ENCODE measurements at regions not wholly inside any gene's neighbourhood (a gene's known extent, or its start where the extent isn't known, plus 50 kb on each side); places are given as distances from the start of the nearest gene placed in this dataset.
"Not testable (repeated sequence)": the region's sequence is repeated elsewhere in the genome, so short reads cannot be mapped to it uniquely, and the experiment has no call there.

DNA sequence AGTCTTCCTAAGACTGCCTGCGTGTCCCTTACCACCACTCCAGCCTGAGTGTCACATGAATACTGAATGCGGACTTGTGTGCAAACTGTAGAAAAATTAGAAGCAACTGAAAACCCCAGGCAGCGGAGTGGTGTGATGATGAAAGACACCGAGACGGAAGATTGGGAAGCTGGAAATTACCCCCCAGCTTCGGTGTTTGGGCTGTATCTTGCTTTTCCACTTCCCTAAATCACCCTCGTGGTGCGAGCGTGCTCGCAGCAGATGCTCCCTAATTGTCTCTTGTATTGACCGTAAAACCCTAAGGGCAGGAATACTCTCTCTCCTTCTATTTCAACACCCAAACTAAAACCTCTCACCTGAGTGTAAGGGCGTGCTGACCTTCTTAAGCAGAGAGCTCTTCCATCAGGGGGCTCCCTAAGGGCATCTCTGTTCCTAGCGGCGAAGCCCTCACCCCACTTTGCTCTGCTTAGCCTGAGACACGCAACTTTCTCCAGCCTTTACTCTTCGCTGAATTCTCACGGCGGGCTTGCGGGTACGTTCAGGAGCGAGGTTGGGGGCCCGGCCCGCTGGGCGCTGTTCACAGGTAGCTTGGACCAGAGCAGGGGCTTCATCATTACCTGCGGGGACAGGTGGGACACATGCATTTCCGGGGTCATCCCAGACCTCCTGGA is 62.4 kb downstream of the CRYBB2 start:
- no peak for DNase-seq

DNA sequence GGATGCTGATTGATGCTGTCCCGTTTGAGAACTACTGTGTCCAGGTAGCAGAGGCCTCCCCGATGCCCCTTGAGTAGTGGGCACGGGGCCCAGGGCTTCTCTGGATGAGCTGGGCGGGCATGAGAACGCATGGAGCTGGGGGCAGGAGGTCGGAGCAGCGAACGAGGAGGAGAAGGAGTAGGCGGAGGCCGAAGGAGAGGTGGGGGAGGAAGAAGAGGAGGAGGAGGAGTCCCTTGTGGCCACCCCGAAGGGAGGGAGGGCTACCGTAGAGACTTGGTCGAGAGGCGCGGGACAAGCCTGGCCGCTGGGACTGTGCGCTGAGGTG is 62.9 kb downstream of the CRYBB2 start:
- no peak for DNase-seq

DNA sequence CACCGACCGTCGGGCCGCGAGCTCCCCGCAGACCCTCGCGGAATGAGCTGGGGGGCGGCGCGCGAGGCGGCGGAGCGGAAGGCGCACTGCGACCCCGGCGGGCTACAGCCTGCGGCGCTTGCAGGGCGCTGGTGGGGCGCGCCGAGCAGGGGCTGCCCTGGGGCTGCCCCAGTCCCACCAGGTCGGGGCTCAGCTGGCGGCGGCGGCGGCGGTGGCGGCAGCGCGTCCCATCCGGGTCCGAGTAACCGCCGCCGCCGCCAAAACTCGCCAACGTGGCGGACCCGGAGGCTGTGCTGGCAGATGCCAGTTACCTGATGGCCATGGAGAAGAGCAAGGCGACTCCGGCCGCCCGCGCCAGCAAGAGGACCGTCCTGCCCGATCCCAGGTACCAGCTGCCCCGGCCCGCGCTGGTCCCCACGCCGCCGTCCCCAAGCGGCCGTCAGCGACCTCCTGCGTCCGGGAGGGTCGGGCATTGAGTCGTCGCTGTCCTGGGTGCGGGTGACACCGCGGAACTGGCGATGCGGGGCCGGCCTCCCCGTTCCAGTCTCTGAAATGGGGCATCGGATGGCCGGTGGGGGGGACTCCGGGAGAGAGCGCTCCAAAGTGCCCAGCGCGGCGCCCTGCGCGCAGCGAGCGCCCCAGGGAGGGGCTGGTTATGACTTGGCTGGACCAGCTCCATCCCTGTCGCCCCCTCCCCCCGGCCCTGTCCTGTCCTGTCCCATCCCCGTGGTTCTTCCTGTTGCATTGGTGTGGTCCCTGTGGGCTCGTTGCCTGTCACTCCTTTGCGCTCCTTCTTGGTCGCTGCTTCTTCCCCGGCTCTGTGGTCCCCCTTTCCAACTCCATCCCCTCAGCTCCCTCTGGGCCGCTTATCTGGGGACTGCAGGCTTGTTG is 63.5 kb downstream of the CRYBB2 start:
- no peak for DNase-seq

DNA sequence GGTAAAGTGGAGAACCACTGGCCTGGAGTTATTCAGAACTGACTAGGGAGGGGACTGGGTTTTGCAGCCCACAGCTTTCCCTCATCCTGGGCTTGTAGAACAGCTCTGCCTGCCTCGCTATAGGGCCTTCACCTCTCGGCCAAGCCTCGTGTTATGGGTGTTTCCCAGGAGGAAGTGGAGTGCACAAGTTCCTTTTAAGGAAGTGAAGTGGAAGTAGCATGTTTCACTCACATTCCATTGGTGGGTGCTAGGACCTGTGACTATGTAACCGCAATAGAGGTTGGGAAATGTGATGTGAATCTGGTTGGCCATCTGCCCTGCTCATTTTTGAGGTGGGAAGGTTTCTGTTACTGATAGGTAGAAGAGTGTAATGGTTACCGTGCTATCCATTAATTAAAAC is 69.0 kb downstream of the CRYBB2 start:
- DNase-seq, result not testable (repeated sequence)

DNA sequence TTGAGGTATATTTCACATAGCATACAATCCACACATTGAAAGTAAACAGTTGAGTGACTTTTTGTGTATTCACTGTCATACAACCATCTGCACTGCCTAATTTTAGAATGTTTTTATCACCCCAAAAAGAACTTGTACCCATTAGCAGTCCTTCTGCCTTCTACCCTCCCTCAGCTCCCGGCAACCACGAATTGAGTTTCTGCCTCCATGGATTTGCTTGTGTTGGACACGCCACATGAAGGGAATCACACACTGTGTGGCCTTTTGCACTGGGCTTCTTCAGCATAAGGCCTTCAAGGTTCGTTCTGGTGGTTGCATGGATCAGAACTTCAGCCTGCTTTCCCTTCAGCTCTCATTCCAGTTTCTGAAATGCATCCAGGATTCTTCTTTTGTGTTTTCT is 82.5 kb downstream of the CRYBB2 start:
- not testable (repeated sequence) for DNase-seq

DNA sequence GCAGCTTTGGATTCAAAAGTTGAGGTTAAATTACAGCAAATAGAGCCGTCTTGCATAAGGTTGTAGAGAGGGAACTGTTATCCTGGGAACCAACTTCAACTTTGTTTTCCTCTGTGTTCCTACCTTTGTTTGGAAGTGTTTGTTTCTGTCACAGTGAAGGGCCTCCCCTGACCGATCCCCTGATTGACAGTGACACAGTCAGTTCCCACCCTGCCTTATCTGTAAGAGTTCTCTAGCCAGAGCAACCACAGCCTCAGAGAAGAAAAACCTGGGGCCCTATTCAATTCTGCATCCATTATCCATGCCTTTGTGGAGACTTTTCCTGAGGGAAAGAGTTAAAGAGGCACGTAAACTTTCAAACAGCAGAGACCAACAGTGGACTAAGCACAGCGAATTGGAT is 90.1 kb downstream of the CRYBB2 start:
- DNase-seq, result not testable (repeated sequence)

DNA sequence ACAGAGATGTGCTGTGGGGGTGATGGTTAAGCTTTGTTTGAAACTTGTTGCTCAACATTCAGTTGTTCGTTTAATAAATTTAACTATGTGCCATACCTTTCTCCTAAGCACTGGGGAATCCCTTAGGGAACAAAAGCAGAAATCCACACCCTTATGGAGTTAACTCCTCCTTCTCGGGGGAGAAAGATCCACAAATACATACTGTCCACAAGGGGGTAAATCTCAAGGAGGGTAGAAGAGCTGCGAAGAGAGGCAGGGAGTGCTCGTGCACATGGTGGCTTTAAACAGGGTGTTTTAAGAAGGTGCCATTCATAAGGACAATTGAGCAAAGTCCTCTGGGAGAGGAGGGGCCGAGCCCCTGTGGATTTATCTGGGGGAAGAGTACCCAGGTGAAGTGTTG is 92.5 kb downstream of the CRYBB2 start:
- not testable (repeated sequence) for DNase-seq

DNA sequence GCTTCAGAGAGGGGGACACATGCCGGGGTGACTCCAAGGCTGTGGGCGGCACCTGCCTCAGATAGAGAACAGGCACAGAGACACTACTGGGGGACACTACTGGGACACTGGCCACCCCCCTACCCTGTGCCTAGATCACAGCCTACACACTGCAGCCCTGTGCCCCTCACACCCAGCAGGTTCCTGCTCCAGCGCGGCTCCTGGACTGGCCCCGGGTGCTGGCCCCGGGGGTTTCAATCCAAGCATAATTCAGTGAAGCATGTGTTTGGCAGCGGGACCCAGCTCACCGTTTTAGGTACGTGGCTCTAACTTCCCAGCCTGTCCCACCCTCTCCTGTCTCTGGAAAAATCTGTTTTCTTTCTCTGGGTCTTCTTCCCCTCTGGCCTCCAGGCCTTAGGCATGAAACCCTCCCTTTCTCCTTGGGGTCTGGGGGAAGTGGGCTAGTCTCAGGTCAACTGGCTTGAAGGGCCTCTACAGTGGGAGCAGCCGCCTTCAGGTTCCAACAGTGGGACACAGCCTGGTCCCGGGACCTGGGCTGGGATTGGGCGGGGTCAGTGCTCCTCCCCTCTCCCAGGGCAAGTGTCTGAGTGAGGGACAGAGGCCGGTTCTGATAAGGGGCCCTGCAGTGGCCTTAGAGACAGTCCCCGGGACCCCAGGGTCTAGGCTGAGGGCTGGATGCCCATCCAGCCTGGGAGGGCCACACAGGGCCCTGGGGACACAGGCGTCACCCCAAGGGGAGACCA is 98.8 kb downstream of the CRYBB2 start:
- DNase-seq, result no peak

DNA sequence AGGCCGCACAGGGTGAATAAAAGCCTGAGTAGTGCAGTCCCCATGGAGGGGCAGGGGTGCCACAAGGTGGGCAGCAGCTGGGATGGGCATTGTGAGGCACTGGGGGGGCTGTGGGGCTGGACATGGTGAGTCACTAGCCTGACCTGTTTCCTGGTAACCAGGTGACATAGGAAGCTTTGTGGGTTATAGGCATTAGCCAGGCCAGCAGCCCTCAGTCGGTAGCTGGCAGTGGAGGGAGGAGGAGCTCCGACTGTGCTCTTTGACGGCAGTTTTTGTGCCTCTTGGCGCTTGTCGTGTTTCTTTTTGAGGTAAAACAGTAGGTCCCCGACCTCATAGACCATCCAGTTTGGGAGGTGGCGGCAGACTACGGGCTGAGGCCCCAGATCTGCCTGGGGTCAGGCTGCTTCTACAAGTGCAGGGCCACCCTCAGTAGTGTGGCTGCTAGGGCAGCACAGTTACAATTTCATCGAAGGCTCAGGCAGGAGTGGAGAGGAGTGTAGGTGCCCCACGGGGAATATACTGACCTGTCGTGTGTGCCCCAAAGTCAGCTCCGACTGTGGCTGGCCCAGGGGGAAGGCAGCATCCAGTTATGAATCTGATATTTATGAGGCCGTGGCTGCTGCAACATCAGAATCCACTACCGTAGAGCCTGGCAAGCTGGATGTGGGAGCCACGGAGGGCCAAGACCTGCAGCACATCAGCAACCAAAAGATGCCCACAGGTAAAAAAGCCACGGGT is 107.7 kb downstream of the CRYBB2 start:
- no peak for DNase-seq

DNA sequence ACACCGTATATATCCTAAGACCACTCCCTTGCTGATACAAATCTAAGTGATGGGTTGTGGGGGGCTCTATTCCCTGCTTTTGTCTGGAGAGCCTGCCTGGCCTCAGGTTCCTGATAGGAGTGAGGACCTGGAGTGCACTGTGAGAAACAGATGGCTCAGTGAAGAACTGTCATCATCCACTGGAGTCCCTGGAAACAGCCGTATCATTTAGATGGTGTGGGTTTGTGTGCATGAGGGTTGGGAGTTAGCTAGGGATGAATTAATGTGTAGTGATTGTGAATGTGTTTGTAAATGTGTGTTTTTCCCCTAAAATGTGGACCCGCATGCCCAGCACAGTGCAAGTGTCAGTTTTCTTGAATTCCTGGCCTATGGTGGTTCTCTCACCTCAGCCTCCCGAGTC is 111.6 kb downstream of the CRYBB2 start:
- DNase-seq, result no peak

DNA sequence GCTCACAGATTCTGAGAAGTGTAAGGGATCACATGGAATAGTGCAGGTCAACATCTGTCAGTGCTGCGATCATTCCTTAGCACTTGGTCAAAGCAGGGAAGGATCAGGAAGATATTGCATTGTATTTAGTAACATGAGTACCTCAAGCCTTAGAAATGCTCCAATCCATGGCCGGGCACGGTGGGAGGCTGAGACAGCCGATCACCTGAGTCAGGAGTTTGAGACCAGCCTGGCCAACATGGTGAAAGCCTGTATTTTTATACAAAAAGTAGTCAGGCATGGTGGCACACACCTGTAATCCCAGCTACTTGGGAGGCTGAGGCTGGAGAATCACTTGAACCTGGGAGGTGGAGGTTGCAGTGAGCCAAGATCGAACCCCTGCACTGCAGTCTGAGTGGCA is 112.5 kb downstream of the CRYBB2 start:
- DNase-seq, result not testable (repeated sequence)

DNA sequence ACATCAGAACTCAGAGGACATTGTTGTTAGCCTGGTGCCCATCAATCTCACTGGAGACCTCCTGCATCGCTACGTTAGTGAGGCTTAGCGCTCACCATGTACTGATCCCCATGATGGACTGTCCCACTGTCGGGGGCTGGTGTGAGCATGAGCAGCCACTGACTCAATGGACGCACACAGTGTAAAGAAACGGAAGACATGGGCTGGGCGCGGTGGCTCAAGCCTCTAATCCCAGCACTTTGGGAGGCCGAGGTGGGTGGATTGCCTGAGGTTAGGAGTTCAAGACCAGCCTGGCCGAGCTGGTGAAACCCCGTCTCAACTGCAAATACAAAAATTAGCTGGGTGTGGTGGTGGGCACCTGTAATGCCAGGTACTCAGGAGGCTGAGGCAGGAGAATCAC is 112.9 kb downstream of the CRYBB2 start:
- DNase-seq, result no peak

DNA sequence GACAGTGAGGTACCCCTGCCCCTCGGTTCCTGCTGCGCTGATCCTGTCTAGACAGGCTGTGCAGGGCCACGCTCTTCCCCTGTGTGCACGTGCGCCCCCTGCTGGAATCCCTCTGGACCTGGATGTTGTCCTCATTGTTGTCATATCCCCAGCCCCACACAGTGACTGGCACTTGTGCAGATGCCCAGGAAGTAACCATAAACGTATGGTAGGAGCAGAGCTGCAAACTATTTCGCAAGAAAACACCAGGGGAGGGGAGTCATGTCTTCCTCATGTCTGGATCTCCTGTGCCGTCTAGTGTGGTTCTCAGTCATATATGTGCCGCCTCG is 114.7 kb downstream of the CRYBB2 start:
- DNase-seq, result peak; percentile 49 to 79

DNA sequence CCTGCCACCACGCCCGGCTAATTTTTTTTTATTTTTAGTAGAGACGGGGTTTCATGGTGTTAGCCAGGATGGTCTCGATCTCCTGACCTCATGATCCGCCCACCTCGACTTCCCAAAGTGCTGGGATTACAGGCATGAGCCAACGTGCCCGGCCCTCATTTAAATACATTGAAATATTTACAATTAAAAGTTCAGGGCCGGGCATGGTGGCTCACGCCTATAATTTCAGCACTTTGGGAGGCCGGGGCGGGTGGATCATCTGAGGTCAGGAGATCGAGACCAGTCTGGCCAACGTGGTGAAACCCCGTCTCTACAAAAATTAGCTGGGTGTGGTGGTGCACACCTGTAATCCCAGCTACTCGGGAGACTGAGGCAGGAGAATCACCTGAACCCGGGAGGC is 115.2 kb downstream of the CRYBB2 start:
- DNase-seq, result not testable (repeated sequence)

DNA sequence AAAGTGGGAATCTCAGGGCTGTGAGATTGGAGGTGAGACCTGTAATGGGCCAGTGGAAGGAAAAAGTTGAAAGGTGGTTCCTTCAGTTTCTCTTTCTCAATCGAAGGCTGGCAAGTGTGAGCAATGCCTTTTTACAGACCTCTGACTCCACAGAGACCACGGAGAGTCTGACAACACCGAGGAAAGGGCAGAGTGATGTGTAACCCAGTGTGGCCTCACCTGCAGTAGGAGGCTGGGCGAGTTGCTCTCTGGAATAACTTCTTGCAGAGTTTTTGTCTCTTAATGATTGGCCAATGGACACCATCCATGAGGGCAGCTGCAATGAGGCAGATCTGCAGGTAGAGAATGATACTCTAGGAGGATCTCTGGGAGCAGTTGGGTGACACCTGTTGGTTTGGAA is 115.8 kb downstream of the CRYBB2 start:
- DNase-seq, result not testable (repeated sequence)

DNA sequence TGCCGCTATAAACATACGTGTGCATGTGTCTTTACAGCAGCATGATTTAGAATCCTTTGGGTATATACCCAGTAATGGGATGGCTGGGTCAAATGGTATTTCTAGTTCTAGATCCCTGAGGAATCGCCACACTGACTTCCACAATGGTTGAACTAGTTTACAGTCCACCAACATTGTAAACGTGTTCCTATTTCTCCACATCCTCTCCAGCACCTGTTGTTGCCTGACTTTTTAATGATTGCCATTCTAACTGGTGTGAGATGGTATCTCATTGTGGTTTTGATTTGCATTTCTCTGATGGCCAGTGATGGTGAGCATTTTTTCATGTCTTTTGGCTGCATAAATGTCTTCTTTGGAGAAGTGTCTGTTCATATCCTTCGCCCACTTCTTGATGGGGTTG is 121.1 kb downstream of the CRYBB2 start:
- DNase-seq, result not testable (repeated sequence)

DNA sequence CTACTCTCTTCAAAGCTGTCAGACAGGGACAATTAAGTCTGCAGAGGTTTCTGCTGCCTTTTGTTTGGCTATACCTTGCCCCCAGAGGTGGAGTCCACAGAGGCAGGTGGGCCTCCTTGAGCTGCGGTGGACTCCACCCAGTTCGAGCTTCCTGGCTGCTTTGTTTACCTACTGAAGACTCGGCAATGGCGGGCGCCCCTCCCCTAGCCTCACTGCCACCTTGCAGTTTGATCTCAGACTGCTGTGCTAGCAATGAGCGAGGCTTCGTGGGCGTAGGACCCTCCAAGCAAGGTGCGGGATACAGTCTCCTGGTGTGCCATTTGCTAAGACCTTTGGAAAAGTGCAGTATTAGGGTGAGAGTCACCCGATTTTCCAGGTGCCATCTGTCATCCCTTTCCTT is 124.9 kb downstream of the CRYBB2 start:
- DNase-seq, result not testable (repeated sequence)

DNA sequence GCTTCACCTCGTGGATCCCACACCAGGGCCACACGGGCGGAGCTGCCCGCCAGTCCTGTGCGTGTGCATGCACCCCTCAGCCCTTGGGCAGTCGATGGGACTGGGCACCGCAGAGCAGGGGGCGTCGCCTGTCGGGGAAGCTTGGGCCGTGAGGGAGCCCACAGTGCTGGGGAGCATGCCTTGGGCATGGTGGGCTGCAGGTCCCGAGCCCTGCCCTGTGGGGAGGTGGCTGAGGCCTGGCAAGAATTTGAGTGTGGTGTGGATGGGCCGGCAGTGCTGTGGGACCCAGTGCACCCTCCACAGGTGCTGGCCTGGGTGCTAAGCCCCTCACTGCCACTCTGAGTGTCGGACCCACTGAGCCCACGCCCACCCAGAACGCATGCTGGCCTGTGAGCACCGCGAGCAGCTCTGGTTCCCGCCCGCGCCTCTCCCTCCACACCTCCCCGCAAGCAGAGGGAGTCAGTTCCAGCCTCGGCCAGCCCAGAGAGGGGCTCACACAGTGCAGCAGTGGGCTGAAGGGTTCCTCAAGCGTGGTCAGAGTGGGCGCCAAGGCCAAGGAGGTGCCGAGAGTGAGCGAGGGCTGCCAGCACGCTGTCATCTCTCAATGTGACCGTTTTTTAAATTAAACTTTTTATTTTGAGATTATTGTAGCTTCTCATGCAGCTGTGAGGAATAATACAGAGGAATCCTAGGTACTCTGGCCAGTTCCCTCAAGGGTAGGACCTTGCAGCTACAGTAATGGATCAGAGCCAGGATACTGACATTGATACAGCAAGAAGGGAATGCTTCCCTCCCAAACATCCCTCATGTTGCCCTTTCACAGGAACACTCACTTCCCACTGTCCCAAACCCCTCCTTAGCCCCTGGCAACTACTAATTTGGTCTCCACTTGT is 127.7 kb downstream of the CRYBB2 start:
- no peak for DNase-seq

DNA sequence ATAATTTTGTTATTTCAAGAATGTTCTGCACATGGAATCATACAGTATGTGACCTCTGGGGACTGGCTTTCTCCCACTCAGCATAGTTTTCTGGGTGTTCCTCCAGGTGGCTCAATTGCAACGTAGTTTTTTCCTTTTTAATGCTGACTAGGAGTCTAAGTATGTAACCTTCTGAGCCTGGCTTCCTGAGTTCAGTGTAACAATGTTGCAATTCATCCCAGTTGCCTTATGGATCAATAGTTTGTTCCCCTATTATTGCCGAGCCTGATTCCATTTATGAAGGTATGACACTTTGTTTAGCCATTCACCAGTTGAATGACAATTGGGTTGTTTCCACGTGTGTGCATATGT is 128.3 kb downstream of the CRYBB2 start:
- DNase-seq, result no peak

DNA sequence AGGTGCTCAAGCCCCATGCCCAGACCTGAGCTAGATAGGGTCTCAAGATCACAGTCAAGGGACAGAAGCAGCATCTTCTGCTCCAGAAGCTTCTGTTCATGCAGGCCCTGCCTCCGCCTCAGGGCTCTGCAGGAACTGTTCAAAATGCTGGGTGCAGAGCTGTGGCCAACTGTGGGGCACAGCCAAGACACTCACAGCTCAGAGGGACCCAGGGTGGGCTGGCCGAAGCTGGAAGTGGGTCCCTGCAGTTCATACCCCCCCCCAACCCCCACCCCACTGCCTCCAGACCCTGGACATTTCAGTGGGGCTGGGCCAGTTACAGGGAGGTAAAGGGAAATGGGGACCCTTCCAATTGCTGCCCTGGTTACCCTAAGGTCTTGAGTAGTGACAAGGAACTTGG is 129.0 kb downstream of the CRYBB2 start:
- no peak for DNase-seq

DNA sequence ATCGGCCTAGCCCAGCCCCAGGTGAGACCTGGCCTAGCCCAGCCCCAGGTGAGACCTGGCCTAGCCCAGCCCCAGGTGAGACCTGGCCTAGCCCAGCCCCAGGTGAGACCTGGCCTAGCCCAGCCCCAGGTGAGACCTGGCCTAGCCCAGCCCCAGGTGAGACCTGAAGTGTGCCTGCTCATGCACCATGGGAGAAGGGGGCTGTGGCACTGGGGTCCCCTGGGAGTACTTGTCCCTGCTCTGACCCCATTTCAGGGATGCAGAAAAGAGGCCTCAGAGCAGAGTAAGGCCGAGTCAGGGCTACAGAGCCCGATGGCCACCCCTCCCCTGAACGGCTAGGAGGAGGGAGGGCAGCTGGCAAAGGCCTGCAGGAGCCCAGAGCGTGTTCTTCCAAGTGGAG is 129.6 kb downstream of the CRYBB2 start:
- not testable (repeated sequence) for DNase-seq

DNA sequence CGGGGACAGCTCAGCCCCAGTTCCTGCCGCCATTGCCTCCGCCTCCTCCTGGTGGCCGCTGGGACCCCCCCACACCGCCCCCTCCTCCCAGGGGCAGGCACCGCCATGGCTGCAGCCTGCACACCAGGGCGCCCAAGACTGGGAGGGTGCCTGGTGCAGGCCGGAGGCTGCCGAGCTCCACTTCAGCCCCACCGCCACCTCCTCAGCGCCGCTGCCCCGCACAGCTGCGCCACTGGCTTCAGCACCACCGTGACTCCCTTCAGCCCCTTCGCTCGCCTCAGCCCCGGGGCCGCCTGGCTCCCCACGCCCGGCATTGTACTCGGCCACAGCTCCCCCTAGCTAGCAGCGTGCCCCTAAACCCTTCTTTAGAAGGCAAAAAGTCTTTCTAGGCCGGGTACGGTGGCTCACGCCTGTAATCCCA is 131.1 kb downstream of the CRYBB2 start:
- no peak for DNase-seq
